Upper lobe of left lung (tissue), 6 donors: ENCODE measurements at regions not wholly inside any gene's neighbourhood (a gene's known extent, or its start where the extent isn't known, plus 50 kb on each side); places are given as distances from the start of the nearest gene placed in this dataset.

Source experiments
- ATAC-seq, 2 donors: fragments of 200-7000 bp; cut with Tn5 transposase; one replicate each; pipeline ENCODE4 v1.9.1; 2022; ENCODE audit warnings: mild to moderate bottlenecking in 2 of 2, moderate library complexity in 2 of 2; ENCODE audit not compliant: low FRiP score in 2 of 2
- DNase-seq, 2 donors: peaks; one replicate each; pipeline ENCODE4 v3.0.0-alpha.2; 2019 to 2020
- H3K27ac ChIP-seq, 4 donors: fragments of 200-600 bp; sonication (generic); one replicate each; pipeline ENCODE4 v1.5.1; 2016 to 2019
- H3K27me3 ChIP-seq, 4 donors: fragments of 200-600 bp; sonication (generic); one replicate each; pipeline ENCODE4 v1.5.1; 2017 to 2019
- H3K36me3 ChIP-seq, 4 donors: fragments of 200-600 bp; sonication (generic); one replicate each; pipeline ENCODE4 v1.5.1; 2016 to 2019
- H3K4me1 ChIP-seq, 4 donors: fragments of 200-600 bp; sonication (generic); one replicate each; pipeline ENCODE4 v1.5.1; 2018 to 2019
- H3K4me3 ChIP-seq, 4 donors: fragments of 200-600 bp; sonication (generic); one replicate each; pipeline ENCODE4 v1.5.1; 2017 to 2019; ENCODE audit warnings: mild to moderate bottlenecking in 2 of 4, moderate library complexity in 1 of 4
- H3K9me3 ChIP-seq, 4 donors: fragments of 200-600 bp; sonication (generic); one replicate each; pipeline ENCODE4 v1.5.1; 2018 to 2019
- CTCF ChIP-seq, 6 experiments: fragments of 450-650 bp in 4 of 6; fragments of 200-600 bp in 2 of 6; sonication (generic) in 2 of 6; IDR thresholded peaks; one replicate each; pipeline ENCODE4 v1.5.1; 2016 to 2019; ENCODE audit warnings: antibody characterized with exemption in 6 of 6
- EP300 ChIP-seq, 4 donors: sonication (generic); formaldehyde crosslinking; IDR thresholded peaks; one replicate each; pipeline ENCODE4 v1.5.1; 2017; ENCODE audit warnings: antibody characterized with exemption in 4 of 4, control low read depth in 2 of 4
- POLR2A ChIP-seq, 4 donors: fragments of 450-650 bp; IDR thresholded peaks; one replicate each; pipeline ENCODE4 v1.5.1; 2016 to 2017; ENCODE audit warnings: antibody characterized with exemption in 4 of 4, mild to moderate bottlenecking in 2 of 4
- POLR2AphosphoS5 ChIP-seq, 2 donors: sonication (generic); formaldehyde crosslinking; IDR thresholded peaks; one replicate each; pipeline ENCODE4 v1.5.1; 2017; ENCODE audit warnings: antibody characterized with exemption in 2 of 2
- WGBS, 2 donors: methylation state at CpG; one replicate each; pipeline ENCODE4 v1.1.5; 2017 to 2018; 5-methylcytosine and 5-hydroxymethylcytosine counted together
- donor health status: DM: no; HTN: no; CAD: no; lungs with moderate emphysema.
- donor health status: DM: no; HTN: yes; CAD: no; lungs with severe emphysema.

- 81 to 91% methylated on average over 3 of the region's 3 CpGs for WGBS, 2 donors
- H3K9me3 ChIP-seq: no peaks in the 10 kb centered on the region
- no peak overlapping the region for H3K27ac ChIP-seq
- H3K4me1 ChIP-seq: no peaks in the 10 kb centered on the region
- no peak overlapping the region for H3K4me3 ChIP-seq
- no peak for DNase-seq
- H3K36me3 ChIP-seq: no peaks in the 10 kb centered on the region
- ATAC-seq: no peak
- TF ChIP-seq POLR2AphosphoS5 (IDR thresholded peaks at IDR 0.05) (no peak), EP300 (IDR thresholded peaks at IDR 0.05) (no peak), POLR2A (IDR thresholded peaks at IDR 0.05) (no peak), CTCF (IDR thresholded peaks at IDR 0.05) (no peak)
- no peaks in the 10 kb centered on the region for H3K27me3 ChIP-seq
These were observed 245.6 kb downstream of the FOXD2 start for GRCh38 chr1:47683401-47683800.

- ATAC-seq (no peak), DNase-seq (no peak)
- Histone ChIP-seq H3K27me3 (no peaks in the 10 kb centered on the region), H3K4me3 (no peak overlapping the region), H3K36me3 (no peaks in the 10 kb centered on the region), H3K27ac (no peak overlapping the region), H3K4me1 (no peaks in the 10 kb centered on the region), H3K9me3 (no peaks in the 10 kb centered on the region)
- TF ChIP-seq POLR2A (IDR thresholded peaks at IDR 0.05) (no peak), EP300 (IDR thresholded peaks at IDR 0.05) (no peak), CTCF (IDR thresholded peaks at IDR 0.05) (no peak), POLR2AphosphoS5 (IDR thresholded peaks at IDR 0.05) (no peak)
- WGBS, 2 donors: 81 to 93% methylated on average over 6 of the region's 6 CpGs
These were observed 246.7 kb downstream of the FOXD2 start for GRCh38 chr1:47684518-47684917.

GRCh38 chr1:47684964-47685762 lies 247.3 kb downstream of the FOXD2 start:
- H3K27ac ChIP-seq: no peak overlapping the region
- 65 to 73% methylated on average over 11 of the region's 11 CpGs for WGBS, 2 donors
- no peaks in the 10 kb centered on the region for H3K27me3 ChIP-seq
- TF ChIP-seq CTCF (IDR thresholded peaks at IDR 0.05): no peak
- TF ChIP-seq EP300 (IDR thresholded peaks at IDR 0.05): no peak
- TF ChIP-seq POLR2A (IDR thresholded peaks at IDR 0.05): no peak
- ATAC-seq: no peak
- H3K9me3 ChIP-seq: no peaks in the 10 kb centered on the region
- no peak for DNase-seq
- no peaks in the 10 kb centered on the region for H3K4me1 ChIP-seq
- no peak overlapping the region for H3K4me3 ChIP-seq
- H3K36me3 ChIP-seq: no peaks in the 10 kb centered on the region

GRCh38 chr1:47685763-47686066 lies 247.9 kb downstream of the FOXD2 start:
- Histone ChIP-seq H3K4me1 (no peaks in the 10 kb centered on the region), H3K36me3 (no peaks in the 10 kb centered on the region), H3K27ac (no peak overlapping the region), H3K9me3 (no peaks in the 10 kb centered on the region), H3K27me3 (no peaks in the 10 kb centered on the region), H3K4me3 (no peak overlapping the region)
- DNase-seq (no peak), ATAC-seq (no peak)
- WGBS, 2 donors: 64 to 83% methylated on average over 2 of the region's 2 CpGs
- no peak for TF ChIP-seq POLR2A (IDR thresholded peaks at IDR 0.05)
- TF ChIP-seq CTCF (IDR thresholded peaks at IDR 0.05): no peak
- TF ChIP-seq EP300 (IDR thresholded peaks at IDR 0.05): no peak
- TF ChIP-seq POLR2AphosphoS5 (IDR thresholded peaks at IDR 0.05): no peak
